ENCODE measurements at regions not wholly inside any gene's neighbourhood (a gene's known extent, or its start where the extent isn't known, plus 50 kb on each side); places are given as distances from the start of the nearest gene placed in this dataset.

DNA sequence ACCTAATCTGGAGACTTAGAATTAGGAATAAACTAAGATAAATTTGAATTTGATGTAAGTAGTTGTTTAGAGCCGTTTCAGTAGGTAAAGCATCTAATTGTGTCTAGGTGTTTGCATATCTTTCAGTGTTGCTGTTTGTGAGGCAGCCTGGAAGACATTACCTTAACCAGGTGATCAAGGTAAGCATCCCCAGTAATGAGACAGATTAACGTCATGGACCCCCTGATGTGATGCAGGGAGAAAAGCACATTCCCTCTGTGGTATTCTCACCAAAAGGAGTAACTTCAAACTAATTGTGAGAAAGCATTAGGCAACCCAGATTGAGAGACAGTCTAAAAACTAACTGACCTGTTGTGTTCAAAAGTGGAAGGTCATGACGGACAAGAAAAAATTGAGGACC, 251.6 kb downstream of the NUAK1 start:
- Histone ChIP-seq H3K4me1 (ENCODE audit: insufficient read depth, low read length) (no peaks in the 10 kb centered on the region), H3K27ac (ENCODE audit: extremely low read length, insufficient read depth, low read length) (no peak overlapping the region), H3K4me3 (replicated peaks in 1 of 3; ENCODE audit: insufficient read depth in 1 of 3, low read depth in 2 of 3, low read length in 3 of 3) (no peak overlapping the region), H3K4me2 (ENCODE audit: low read depth, low read length) (no peak overlapping the region), H3K9me3 (ENCODE audit: low read length) (no peaks in the 10 kb centered on the region), H2AFZ (ENCODE audit: low read length) (no peak overlapping the region), H3K36me3 (replicated peaks in 1 of 2; ENCODE audit: control insufficient read depth in 1 of 2, insufficient read depth in 2 of 2, low read length in 2 of 2) (no peaks in the 10 kb centered on the region), H4K20me1 (ENCODE audit: insufficient read depth, low read length) (no peaks in the 10 kb centered on the region), H3K27me3 (ENCODE audit: control insufficient read depth in 1 of 2, insufficient read depth in 2 of 2, low read length in 2 of 2) (no peaks in the 10 kb centered on the region), H3K79me2 (ENCODE audit: insufficient read depth, low read length) (no peaks in the 10 kb centered on the region), H3K9ac (ENCODE audit: insufficient read depth, low read depth, low read length) (no peak overlapping the region)
- DNase-seq (ENCODE audit: low spot score) (no peak), ATAC-seq (no peak), FAIRE-seq (no peak)
- 36% methylated on average over 3 of the region's 3 CpGs for WGBS (ENCODE audit: low lambda C conversion rate)
- no TSS peak for BruUV-seq (replicated peaks)
- in situ Hi-C loops (cut with HindIII; ENCODE audit: extremely low pct_ligation_motif_present, low pct_unique_long_range_greater_than_20kb) = no loop called here
- ChIA-PET CTCF (ENCODE audit: low intra/inter-chr PET ratio, low total read pairs) (no interaction called here), POLR2A (no interaction called here)
- intact Hi-C loops (cut with micrococcal nuclease; ENCODE audit: unreplicated experiment) = no loop called here
- TF ChIP-seq ZNF790 (CRISPR knock-in tag; IDR thresholded peaks at IDR 0.05; ENCODE audit: borderline replicate concordance) (no peak), FOSL2 (CRISPR knock-in tag; IDR thresholded peaks at IDR 0.05) (no peak), HDAC2 (CRISPR knock-in tag; IDR thresholded peaks at IDR 0.05) (no peak), CTCF (CRISPR knock-in tag; IDR thresholded peaks at IDR 0.05) (no peak), FOXK1 (CRISPR knock-in tag; IDR thresholded peaks at IDR 0.05; ENCODE audit: borderline replicate concordance, low read depth) (no peak), CHCHD3 (CRISPR knock-in tag; IDR thresholded peaks at IDR 0.05) (no peak), ZNF597 (CRISPR knock-in tag; IDR thresholded peaks at IDR 0.05) (no peak), ZSCAN30 (CRISPR knock-in tag; IDR thresholded peaks at IDR 0.05) (no peak), ZFX (CRISPR knock-in tag; IDR thresholded peaks at IDR 0.05; ENCODE audit: low read depth) (no peak), ISL2 (CRISPR knock-in tag; IDR thresholded peaks at IDR 0.05) (no peak), SRF (IDR thresholded peaks at IDR 0.05; ENCODE audit: low read depth, low read length) (no peak), PHF8 (CRISPR knock-in tag; IDR thresholded peaks at IDR 0.05) (no peak)
- TF ChIP-seq, protein P1, sequence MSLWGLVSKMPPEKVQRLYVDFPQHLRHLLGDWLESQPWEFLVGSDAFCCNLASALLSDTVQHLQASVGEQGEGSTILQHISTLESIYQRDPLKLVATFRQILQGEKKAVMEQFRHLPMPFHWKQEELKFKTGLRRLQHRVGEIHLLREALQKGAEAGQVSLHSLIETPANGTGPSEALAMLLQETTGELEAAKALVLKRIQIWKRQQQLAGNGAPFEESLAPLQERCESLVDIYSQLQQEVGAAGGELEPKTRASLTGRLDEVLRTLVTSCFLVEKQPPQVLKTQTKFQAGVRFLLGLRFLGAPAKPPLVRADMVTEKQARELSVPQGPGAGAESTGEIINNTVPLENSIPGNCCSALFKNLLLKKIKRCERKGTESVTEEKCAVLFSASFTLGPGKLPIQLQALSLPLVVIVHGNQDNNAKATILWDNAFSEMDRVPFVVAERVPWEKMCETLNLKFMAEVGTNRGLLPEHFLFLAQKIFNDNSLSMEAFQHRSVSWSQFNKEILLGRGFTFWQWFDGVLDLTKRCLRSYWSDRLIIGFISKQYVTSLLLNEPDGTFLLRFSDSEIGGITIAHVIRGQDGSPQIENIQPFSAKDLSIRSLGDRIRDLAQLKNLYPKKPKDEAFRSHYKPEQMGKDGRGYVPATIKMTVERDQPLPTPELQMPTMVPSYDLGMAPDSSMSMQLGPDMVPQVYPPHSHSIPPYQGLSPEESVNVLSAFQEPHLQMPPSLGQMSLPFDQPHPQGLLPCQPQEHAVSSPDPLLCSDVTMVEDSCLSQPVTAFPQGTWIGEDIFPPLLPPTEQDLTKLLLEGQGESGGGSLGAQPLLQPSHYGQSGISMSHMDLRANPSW (CRISPR knock-in tag; IDR thresholded peaks at IDR 0.05; ENCODE audit: borderline replicate concordance) = no peak
- TF ChIP-seq, protein P2, sequence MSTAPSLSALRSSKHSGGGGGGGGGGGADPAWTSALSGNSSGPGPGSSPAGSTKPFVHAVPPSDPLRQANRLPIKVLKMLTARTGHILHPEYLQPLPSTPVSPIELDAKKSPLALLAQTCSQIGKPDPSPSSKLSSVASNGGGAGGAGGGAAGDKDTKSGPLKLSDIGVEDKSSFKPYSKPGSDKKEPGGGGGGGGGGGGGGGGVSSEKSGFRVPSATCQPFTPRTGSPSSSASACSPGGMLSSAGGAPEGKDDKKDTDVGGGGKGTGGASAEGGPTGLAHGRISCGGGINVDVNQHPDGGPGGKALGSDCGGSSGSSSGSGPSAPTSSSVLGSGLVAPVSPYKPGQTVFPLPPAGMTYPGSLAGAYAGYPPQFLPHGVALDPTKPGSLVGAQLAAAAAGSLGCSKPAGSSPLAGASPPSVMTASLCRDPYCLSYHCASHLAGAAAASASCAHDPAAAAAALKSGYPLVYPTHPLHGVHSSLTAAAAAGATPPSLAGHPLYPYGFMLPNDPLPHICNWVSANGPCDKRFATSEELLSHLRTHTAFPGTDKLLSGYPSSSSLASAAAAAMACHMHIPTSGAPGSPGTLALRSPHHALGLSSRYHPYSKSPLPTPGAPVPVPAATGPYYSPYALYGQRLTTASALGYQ (CRISPR knock-in tag; IDR thresholded peaks at IDR 0.05) = no peak
- TF ChIP-seq, protein P3, sequence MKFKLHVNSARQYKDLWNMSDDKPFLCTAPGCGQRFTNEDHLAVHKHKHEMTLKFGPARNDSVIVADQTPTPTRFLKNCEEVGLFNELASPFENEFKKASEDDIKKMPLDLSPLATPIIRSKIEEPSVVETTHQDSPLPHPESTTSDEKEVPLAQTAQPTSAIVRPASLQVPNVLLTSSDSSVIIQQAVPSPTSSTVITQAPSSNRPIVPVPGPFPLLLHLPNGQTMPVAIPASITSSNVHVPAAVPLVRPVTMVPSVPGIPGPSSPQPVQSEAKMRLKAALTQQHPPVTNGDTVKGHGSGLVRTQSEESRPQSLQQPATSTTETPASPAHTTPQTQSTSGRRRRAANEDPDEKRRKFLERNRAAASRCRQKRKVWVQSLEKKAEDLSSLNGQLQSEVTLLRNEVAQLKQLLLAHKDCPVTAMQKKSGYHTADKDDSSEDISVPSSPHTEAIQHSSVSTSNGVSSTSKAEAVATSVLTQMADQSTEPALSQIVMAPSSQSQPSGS (CRISPR knock-in tag; IDR thresholded peaks at IDR 0.05) = no peak
- TF ChIP-seq, protein P4, sequence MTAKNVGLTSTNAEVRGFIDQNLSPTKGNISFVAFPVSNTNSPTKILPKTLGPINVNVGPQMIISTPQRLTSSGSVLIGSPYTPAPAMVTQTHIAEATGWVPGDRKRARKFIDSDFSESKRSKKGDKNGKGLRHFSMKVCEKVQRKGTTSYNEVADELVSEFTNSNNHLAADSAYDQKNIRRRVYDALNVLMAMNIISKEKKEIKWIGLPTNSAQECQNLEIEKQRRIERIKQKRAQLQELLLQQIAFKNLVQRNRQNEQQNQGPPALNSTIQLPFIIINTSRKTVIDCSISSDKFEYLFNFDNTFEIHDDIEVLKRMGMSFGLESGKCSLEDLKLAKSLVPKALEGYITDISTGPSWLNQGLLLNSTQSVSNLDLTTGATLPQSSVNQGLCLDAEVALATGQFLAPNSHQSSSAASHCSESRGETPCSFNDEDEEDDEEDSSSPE (CRISPR knock-in tag; IDR thresholded peaks at IDR 0.05) = no peak
